ENCODE measurements at regions not wholly inside any gene's neighbourhood (a gene's known extent, or its start where the extent isn't known, plus 50 kb on each side); places are given as distances from the start of the nearest gene placed in this dataset.
"Not testable (repeated sequence)": the region's sequence is repeated elsewhere in the genome, so short reads cannot be mapped to it uniquely, and the experiment has no call there.

GRCh38 chr5:36739751-36740221 is 133.4 kb downstream of the SLC1A3 start:
- TF ChIP-seq CTCF (IDR thresholded peaks at IDR 0.05), result no peak
- DNase-seq (ENCODE audit: low spot score) (peak; percentile 70), ATAC-seq (ENCODE audit: low FRiP score) (no peak)

- no peak for TF ChIP-seq CTCF (IDR thresholded peaks at IDR 0.05)
- ATAC-seq (ENCODE audit: low FRiP score), result no peak
These were observed 134.0 kb downstream of the SLC1A3 start for GRCh38 chr5:36740259-36740898.

GRCh38 chr5:36741128-36741527 is 134.7 kb downstream of the SLC1A3 start:
- ATAC-seq (ENCODE audit: low FRiP score) (no peak), DNase-seq (ENCODE audit: low spot score) (no peak)
- no peak for TF ChIP-seq CTCF (IDR thresholded peaks at IDR 0.05)

More at GRCh38 chr5:36740259-36740898, 134.0 kb downstream of the SLC1A3 start:
- DNase-seq (ENCODE audit: low spot score), result no peak

GRCh38 chr5:36743891-36744772 is 132.4 kb upstream of the NIPBL start:
- no peak for TF ChIP-seq CTCF (IDR thresholded peaks at IDR 0.05)
- DNase-seq (ENCODE audit: low spot score), result no peak
- peak; percentile 88 for ATAC-seq (ENCODE audit: low FRiP score)

GRCh38 chr5:36744773-36745589 is 131.6 kb upstream of the NIPBL start:
- no peak for TF ChIP-seq CTCF (IDR thresholded peaks at IDR 0.05)
- DNase-seq (ENCODE audit: low spot score), result no peak
- ATAC-seq (ENCODE audit: low FRiP score), result peak; percentile 71

- not testable (repeated sequence) for ATAC-seq (ENCODE audit: low FRiP score); DNase-seq (ENCODE audit: low spot score)
These were observed 128.8 kb upstream of the NIPBL start for GRCh38 chr5:36747794-36748193.

GRCh38 chr5:36751886-36752285 is 124.7 kb upstream of the NIPBL start:
- DNase-seq (ENCODE audit: low spot score), result no peak
- no peak for ATAC-seq (ENCODE audit: low FRiP score)
- no peak for TF ChIP-seq CTCF (IDR thresholded peaks at IDR 0.05)
